HG02642 (cell line): ENCODE measurements at regions not wholly inside any gene's neighbourhood (a gene's known extent, or its start where the extent isn't known, plus 50 kb on each side); places are given as distances from the start of the nearest gene placed in this dataset.
"Not testable (repeated sequence)": the region's sequence is repeated elsewhere in the genome, so short reads cannot be mapped to it uniquely, and the experiment has no call there.

Experiments
- ATAC-seq: cut with Tn5 transposase; IDR thresholded peaks from one replicate; pipeline ENCODE4 v1.9.1; 2021; ENCODE audit warnings: mild to moderate bottlenecking; ENCODE audit not compliant: unreplicated experiment, poor library complexity

DNA sequence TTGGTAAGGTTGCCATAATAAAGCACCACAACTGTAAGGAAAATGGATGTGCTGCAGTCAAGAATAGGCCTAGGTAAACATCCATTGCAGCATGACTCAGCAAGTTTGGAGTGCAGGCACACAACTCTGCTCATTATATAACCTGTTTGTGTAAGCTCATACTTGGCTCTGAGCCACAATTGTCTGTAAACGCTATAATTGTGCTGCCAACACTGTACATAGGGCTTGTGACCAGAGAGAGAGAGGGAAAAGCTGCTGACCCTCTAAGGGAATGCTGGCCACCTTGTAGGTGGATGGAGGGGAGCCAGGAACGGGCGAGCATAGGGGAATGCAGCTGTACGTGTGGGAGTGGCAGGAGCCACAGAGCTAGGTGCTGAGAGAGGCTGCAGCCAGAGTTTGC is 2186.5 kb upstream of the ACO1 start:
- no peak for ATAC-seq

DNA sequence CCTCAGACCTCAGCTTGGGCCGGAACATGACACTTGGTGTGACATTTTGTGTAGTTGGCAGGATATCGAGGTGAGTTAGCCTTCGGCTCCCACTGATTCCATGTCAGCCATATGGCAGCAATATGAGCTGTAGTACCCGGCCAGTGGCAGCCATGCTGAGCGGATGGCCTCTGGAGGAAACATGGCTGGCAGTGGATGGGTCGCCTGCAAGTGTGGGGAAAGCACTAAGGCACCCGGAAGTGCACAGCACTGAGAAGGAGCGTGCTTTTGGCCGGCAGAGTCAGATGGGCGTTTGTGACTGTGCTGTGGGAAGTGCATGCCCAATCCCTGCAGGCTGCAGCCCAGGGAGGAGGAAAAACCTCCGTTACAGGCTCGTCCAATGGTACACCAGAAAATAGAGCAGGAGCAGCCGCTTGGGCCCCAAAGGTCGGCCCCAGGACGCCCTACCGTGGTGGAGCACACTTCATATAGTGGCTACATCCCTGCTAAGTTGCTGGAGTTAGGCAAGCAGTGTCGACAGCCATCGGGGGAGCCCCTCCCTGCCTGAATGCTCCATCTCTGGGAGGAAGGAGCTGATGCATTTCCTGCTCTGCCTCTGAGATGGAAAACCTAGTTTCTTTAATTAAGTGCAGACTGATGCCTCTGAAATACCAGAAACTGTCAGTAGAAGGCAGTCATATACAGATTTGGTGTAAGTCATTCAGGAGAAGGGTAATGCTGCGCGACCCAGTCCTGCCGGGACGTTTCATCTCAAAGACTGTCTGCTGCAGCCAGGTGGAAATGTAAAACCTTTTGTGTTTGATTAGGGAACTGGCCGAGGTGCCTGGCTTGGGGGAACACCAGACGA is 2185.8 kb upstream of the ACO1 start:
- ATAC-seq = no peak

DNA sequence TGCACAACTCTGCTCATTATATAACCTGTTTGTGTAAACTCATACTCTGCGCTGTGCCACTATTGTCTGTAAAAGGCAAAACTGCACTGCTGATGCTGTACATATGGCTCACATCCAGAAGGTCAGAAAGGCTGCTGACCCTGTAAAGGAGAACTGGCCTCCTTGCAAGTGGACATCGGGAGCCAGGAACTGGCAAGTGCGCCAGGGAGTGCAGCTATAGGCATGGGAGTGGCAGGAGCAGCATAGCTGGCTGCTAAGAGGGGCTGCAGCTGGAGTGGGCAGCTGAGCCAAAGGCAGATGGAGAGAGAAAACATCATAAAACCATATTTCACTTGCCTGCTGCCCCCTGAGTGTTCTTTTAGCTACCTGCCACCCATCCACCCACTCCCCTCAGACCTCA is 2183.4 kb upstream of the ACO1 start:
- ATAC-seq = no peak

DNA sequence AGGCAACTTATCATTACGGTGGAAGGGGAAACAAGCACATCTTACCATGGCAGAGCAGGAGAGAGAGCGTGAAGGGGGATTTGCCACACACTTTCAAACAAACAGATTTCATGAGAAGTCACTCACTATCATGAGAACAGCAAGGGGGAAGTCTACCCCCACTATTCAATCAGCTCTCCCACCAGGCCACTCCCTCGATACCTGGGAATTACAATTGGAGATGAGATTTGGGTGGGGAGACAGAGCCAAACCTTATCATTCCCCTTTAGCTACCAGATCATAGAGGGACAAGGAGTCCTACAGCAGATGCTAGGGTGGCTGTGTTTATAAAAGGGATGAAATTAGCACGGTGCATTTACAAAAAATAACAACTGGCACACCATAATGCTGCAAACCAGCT is 2149.4 kb upstream of the ACO1 start:
- ATAC-seq = no peak

DNA sequence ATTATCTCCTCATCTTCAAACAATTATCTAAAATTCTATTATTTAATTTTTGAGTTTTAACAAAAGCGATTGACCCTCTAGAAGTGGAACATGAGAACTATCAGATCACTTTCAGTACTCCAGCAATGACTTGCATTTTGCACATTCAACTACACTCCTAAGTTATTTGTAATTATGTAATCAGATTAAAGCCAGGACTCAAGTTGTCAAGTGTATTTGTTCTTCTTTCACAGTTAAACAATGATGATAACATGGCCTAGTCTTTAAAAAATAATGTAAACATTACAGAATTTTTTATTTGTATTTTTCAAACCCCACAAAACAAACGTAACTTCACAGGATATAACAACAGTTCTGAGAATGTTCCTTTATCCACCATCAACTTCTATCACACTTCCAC is 2148.9 kb upstream of the ACO1 start:
- no peak for ATAC-seq

DNA sequence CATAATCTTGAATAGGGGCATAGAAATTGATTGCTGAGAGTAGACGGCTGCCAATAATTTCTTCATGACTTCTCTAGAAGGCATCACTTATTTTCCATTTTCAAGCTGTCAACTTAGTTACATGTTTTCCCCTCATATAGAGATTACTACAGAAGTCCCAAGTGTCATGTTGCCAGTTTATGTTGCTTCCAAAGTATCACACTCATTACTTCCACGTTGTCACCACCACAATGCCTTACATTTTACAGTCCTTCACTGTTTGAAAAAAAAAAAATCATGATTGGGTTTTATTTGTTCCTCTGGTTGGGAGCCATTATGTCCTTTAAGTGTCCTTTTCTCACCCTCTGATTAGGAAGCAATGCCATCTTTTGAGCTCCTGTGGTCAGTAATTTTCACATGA is 2144.6 kb upstream of the ACO1 start:
- ATAC-seq = no peak

DNA sequence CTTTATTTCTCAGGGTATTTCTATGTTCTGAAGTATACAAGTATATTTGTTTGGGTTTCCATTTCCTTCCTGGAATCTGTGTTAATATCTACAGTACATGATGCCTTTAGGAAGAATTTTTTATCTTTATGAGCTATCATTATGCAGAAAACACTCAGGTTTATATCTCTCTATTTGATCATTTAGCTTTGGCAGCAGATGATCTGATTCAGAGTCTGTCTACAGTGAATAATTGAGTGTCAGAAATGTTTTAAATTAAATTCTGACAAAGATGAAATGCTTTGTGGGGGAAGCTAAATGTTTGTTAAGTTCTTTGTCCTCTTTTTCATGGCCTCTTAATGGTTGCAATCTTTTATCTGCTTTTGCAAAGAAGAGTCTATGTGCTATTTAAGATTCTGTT is 2141.0 kb upstream of the ACO1 start:
- ATAC-seq = no peak

DNA sequence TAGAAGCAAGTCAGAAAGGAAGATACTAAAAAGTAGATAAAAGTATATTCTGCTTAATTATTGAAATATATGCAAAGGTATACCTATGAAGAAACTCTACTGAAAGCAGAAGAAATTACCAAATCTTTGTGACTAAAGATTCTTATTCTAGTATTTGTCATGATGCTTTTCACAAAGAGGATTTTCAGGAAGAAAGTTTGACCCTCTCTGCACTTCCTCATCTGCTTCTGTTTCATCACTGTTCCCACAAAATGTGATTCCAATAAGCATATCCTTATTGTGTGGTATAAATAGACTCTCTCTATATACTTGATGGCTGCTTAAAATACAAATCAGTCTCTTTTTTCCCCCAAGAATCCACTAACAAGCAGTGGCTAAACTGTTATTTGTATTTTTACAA is 2139.6 kb upstream of the ACO1 start:
- no peak for ATAC-seq

DNA sequence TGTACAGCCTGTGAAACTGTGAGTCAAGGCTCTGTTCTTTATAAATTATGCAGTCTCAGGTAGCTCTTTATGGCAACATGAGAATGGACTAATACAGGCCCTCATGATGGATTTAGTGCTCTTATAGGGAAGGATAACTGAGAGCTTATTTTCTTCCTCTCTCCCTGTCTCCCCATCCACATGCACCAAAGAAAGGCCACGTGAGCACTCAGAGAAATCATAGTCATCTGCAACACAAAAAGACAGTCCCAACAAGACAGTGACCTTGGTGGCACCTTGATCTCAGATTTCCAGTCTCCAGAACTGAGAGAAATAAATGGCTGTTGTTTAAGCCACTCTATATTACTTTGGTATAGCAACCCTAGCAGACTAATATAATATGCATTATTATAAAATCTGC is 2133.6 kb upstream of the ACO1 start:
- ATAC-seq = no peak

DNA sequence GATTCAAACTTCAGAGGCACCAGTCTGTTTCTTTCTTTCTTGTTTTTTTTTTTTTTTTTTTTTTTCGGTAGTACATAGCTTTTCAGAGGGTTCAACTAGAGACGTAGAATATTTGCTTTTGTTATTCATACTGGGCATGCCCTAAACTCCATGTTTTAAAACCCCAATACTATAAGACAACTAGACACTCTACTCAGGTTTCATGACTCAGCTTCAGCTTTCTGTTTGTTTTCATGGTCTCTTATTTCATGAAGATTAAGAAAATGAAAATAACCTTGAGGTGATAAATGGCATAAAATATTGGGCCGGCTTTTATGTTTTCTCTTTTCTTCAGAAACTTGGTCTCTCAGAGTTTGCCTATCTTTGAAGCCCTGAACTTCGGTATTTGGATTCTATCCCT is 2126.3 kb upstream of the ACO1 start:
- no peak for ATAC-seq

DNA sequence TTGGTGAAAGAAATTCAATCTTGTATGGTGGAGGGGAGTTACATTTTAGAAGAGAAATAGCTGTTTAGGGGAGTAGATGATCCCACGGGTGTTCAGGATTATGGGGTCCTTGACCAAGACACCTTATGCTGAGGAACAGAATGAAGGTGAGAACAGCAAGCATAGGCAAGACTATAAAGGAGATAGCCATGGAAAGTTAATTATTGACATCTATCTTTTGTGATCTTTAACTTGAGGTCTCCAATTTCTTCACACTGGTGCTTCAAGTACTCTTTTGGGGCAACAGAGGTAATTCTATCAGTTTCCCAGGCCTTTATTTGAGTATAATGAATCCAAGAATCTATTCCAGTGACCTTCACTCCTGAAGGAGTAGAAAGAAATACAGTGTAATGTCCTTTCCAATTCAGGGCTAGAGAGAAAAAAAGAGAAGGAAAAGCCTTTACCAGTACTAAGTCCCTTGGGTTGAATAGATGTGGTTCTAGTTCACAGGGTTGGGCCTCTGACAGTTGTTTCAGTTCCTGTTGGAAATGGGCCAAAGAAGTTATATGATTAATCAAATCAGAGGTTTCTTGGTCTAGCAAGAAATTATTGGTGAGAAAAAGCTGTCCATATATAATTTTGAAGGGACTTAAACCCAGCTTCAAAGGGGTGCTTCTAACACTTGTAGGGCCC is 2104.1 kb upstream of the ACO1 start:
- no peak for ATAC-seq

DNA sequence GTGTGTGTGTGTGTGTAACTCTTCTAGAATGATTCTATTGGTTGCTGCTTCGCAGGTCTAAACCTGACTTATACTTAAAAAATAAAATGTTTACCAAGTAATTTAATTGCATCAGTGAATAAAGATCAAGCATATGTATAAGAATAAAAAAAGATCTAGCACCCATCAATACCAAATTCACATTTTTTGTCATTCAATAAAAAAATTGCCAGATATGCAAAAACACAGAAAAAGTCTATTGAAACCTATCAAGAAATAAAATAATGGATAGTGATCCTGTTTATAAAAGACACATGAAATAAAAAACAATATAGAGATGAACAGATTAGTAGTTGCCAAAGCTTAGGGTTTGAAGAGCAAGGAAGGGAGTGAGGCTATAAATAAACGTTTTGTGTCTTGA is 2095.0 kb upstream of the ACO1 start:
- no peak for ATAC-seq

DNA sequence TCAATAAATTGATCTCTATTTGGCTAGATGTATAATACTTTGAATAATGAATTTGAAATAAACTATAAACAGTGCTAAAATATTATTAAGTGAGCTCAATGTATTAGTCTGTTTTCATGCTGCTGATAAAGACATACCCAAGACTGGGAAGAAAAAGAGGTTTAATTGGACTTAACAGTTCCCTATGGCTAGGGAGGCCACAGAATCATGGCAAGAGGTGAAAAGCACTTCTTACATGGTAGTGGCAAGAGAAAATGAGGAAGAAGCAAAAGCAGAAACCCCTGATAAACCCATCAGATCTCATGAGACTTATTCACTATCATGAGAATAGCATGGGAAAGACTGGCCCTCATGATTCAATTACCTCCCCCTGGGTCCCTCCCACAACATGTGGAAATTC is 2092.4 kb upstream of the ACO1 start:
- ATAC-seq = not testable (repeated sequence)

DNA sequence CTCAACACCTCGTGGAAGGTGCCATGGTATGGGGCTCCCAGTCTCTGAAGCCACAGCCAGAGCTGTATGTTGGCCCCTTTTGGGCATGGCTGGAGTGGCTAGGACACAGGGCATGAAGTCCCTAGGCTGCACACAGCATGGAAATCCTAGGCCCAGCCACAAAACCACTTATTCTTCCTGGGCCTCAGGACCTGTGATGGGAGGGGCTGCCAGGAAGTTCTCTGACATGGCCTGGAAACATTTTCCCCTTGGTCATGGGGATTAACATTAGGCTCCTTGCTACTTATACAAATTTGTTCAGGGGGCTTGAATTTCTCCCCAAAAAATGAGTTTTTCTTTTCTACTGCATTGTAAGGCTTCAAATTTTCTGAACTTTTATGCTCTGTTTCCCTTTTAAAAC is 2091.2 kb upstream of the ACO1 start:
- no peak for ATAC-seq

DNA sequence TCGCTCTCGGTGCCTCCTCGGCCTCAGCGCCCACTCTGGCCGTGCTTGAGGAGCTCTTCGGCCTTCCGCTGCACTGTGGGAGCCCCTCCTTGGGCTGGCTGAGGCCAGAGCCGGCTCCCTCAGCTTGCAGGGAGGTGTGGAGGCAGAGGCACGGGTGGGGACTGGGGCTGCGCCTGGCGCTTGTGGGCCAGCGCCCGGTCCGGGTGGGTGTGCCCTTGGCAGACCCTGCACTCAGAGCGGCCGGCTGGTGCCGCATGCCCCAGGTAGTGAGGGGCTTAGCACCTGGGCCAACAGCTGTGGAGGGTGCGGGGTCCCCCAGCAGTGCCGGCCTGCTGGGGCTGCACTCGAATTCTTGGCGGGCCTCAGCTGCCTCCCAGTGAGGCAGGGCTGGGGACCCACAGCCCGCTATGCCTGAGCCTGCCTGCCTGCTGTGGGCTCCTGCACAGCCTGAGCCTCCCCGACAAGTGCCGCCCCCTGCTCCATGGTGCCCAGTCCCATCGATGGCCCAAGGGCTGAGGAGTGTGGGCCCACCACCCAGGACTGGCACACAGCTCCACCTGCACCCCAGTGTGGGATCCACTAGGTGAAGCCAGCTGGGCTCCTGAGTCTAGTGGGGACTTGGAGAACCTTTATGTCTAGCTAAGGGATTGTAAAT is 2085.2 kb upstream of the ACO1 start:
- ATAC-seq = no peak

DNA sequence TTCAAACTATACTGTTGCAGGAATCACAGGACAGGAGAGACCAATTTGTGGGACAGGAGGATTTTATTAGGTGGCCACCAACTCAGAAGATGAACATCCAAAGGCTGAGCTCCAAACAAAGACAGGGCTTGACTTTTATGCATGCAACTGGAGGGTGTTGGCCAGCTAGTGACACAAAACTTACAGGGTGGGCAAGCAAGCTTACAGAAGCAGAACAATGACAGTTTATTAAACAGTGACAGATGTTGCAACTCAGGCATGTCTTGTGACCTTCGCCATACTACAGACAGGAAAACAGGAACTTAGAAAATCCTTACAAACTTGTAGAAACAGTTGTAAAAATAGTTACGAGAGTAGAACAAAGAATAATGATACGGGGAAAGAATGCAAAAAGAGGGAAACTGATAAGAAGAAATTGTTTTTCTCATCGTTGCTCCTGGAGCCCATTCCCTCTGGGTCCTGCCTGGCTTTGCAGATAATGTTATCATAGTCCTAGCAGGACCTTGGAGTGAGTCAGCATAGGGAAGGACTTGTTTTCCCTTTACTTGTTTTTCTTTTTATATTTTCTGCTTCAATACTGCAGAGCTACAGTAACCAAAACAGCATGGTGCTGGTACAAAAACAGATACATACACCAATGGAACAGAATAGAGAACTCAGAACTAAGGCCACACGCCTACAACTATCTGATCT is 2083.0 kb upstream of the ACO1 start:
- ATAC-seq = no peak

DNA sequence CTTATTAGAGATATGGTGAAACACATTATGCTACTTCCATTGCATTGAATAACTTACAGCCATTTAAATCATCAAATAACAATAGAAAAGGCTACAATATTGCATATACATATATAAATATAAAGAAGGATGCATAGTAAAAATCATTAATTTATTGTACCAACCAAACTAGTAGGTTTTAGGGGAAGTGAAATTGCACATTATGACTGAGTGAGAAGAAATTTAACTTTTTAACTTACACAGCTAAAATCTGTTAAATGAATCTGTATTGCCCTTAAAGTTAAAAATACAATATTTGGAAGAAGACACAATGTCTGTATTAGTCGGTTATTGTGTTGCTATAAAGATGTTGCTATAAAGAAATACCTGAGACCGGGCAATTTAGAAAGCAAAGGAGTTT is 2073.7 kb upstream of the ACO1 start:
- ATAC-seq = no peak

DNA sequence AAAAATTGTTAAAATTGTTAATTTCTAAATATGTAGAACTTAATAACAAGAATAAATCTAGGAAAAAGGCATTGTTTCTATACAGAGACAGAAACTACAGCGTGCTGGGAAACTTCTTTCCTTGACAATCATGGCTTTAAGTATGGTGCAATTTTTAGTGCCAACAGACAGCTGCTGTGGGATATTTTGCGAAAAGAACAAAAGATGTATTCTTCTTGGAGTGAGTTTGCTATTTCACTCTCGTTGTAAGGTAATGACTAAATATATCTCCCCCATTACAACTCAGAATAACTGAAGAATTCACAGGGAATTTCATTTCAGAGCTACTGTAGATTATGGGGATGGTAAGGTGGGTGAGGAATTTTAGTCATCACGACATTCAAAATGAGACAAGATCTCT is 2055.0 kb upstream of the ACO1 start:
- ATAC-seq = no peak

DNA sequence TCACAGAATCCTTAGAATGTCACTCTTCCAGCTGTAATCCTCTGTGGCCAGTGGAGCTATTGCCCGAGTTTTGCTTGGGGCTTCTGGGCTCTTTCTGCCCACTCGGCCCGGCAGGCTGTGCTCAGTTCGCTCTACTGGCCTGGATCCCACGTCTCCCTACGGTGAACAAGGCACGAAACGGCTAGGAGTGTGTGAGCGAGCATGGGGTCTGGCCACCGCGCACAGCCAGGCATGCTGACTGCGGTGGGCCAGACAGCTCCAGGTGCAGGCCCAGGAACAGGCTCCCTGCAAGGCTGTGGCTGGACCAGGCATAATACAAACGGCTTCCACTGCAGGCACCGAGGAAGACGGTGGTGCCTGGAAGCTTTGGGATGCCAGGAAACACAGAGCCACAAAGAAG is 2035.5 kb upstream of the ACO1 start:
- no peak for ATAC-seq

DNA sequence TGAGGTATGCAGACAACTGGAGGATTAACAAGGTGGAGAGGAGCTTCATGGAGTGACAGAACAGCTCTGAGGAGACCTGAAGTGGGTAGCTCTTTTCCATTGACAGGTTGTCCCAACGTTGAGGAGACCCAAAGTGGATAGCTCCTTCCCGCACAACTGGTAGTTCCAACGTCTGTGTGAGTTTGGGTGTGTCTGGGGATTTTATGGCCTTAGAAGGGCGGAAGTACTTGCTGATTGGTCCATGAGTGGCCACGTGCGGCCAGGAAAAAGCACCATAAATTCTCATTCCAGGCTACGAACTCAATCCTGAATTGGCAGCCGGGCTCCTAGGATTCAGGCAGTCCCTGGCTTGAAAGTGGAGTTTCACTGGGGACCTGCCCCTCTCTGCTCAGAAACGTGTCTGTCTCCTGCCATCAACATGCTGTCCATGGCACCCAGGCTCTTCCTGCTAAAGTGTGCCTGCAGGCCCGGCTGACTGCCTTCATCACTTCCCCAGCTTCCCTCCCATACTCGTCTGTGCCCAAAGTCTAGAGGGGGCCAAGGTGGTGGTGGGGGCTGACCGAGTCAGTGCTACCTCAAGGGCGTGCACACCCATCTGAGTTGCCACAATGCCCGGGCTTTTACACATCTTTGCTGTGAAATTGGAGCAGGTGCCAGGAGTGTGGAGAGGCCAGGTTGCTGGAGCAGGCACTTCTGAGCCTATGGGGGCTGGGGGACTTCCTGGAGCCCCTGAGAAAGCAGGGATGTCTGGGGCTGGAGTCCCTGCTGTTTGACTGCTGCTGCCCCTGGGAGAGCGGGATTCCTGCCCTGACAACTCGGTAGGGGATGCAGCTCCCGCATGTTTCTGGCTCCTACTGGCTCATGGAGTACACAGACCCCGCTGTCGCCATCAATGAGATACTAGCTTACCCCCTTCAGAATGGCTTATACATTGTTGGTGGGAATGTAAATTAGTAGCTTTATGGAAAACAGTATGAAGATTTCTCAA is 2034.6 kb upstream of the ACO1 start:
- no peak for ATAC-seq
